ENCODE measurements at regions not wholly inside any gene's neighbourhood (a gene's known extent, or its start where the extent isn't known, plus 50 kb on each side); places are given as distances from the start of the nearest gene placed in this dataset.

DNA sequence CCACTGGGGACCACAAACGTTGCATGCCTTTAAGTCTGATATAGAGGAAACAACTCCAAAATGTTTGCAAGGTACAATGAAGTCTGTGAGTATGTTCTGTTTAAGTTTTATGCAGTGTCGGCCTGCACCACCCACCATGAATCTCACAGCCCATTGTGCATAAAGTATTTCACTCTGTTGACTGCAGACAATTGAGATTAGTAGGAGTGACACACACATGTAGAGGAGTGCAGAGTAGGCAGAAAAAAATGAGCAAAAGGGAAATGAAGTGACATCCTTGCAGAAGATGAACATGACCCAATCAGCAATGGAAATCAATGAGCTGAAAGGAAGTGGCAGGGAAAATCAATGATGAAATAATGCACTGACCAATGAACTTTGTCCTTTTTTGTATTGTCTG lies 315.6 kb upstream of the PTPRD start:
- TF ChIP-seq, protein P1, sequence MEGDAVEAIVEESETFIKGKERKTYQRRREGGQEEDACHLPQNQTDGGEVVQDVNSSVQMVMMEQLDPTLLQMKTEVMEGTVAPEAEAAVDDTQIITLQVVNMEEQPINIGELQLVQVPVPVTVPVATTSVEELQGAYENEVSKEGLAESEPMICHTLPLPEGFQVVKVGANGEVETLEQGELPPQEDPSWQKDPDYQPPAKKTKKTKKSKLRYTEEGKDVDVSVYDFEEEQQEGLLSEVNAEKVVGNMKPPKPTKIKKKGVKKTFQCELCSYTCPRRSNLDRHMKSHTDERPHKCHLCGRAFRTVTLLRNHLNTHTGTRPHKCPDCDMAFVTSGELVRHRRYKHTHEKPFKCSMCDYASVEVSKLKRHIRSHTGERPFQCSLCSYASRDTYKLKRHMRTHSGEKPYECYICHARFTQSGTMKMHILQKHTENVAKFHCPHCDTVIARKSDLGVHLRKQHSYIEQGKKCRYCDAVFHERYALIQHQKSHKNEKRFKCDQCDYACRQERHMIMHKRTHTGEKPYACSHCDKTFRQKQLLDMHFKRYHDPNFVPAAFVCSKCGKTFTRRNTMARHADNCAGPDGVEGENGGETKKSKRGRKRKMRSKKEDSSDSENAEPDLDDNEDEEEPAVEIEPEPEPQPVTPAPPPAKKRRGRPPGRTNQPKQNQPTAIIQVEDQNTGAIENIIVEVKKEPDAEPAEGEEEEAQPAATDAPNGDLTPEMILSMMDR (IDR thresholded peaks at IDR 0.05; ENCODE audit: low read length), result no peak
- TF ChIP-seq EZH2 (optimal IDR thresholded peaks at IDR 0.05; ENCODE audit: low read depth, low read length), result no peak

Data from MM.1S (cell line).